ENCODE measurements at regions not wholly inside any gene's neighbourhood (a gene's known extent, or its start where the extent isn't known, plus 50 kb on each side); places are given as distances from the start of the nearest gene placed in this dataset.
A peak's percentile ranks its signal among the peaks of the same experiment; 100 is the strongest.

DNA sequence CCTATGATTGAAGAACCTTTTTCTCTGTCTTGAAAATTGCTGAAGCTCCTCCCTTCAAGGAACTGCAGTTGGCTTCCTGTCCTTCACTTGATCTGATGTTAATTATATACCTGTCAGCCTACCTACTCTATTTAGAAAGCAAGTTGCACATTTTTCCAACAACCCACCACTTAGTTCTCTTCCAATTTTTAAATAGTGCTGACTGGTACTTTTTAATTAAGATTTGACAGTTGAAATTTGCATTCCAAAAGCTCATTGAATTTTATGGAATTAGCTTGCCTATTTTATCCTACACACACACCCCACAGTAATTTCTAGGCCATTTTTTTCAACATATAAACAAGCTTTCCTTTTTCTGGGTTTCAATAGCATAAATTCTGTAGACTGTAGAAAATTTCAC lies 820.3 kb upstream of the FAT3 start:
- TF ChIP-seq, protein P1, sequence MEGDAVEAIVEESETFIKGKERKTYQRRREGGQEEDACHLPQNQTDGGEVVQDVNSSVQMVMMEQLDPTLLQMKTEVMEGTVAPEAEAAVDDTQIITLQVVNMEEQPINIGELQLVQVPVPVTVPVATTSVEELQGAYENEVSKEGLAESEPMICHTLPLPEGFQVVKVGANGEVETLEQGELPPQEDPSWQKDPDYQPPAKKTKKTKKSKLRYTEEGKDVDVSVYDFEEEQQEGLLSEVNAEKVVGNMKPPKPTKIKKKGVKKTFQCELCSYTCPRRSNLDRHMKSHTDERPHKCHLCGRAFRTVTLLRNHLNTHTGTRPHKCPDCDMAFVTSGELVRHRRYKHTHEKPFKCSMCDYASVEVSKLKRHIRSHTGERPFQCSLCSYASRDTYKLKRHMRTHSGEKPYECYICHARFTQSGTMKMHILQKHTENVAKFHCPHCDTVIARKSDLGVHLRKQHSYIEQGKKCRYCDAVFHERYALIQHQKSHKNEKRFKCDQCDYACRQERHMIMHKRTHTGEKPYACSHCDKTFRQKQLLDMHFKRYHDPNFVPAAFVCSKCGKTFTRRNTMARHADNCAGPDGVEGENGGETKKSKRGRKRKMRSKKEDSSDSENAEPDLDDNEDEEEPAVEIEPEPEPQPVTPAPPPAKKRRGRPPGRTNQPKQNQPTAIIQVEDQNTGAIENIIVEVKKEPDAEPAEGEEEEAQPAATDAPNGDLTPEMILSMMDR (IDR thresholded peaks at IDR 0.05; ENCODE audit: unreplicated experiment): no peak
- Mint-ChIP-seq H3K9me3 (peaks cover 14% of the 10 kb centered on the region), H3K27me3 (ENCODE audit: low read depth) (no peaks in the 10 kb centered on the region), H3K4me1 (peaks cover 13% of the 10 kb centered on the region), H3K4me3 (no peak overlapping the region), H3K36me3 (peaks cover 3% of the 10 kb centered on the region), H3K27ac (peak overlapping the region; percentile 2)
- no peak for DNase-seq (ENCODE audit: low spot score in 2 of 2, unreplicated experiment in 2 of 2)

DNA sequence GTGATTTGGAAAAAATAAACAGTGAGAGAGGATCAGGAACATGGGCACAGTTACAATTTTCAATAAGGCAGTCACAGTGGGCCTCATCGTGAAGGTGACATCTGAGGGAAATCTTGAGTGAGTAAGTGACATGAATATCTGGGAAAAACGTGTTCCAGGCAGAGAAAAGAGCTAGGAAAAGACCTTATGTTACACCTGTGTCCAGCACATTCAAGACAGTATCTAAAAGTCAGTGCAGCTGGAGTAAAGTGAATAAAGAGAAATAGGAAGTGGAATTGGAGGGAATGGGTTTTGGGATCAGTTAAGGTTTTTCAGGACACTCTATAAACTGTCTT lies 827.5 kb upstream of the FAT3 start:
- Mint-ChIP-seq H3K4me1 (peaks cover 26% of the 10 kb centered on the region), H3K4me3 (no peak overlapping the region), H3K36me3 (peaks cover 2% of the 10 kb centered on the region), H3K27me3 (ENCODE audit: low read depth) (no peaks in the 10 kb centered on the region), H3K9me3 (peaks cover 9% of the 10 kb centered on the region), H3K27ac (no peak overlapping the region)
- no peak for DNase-seq (ENCODE audit: low spot score in 2 of 2, unreplicated experiment in 2 of 2)
- TF ChIP-seq, protein P1 (IDR thresholded peaks at IDR 0.05; ENCODE audit: unreplicated experiment): no peak

DNA sequence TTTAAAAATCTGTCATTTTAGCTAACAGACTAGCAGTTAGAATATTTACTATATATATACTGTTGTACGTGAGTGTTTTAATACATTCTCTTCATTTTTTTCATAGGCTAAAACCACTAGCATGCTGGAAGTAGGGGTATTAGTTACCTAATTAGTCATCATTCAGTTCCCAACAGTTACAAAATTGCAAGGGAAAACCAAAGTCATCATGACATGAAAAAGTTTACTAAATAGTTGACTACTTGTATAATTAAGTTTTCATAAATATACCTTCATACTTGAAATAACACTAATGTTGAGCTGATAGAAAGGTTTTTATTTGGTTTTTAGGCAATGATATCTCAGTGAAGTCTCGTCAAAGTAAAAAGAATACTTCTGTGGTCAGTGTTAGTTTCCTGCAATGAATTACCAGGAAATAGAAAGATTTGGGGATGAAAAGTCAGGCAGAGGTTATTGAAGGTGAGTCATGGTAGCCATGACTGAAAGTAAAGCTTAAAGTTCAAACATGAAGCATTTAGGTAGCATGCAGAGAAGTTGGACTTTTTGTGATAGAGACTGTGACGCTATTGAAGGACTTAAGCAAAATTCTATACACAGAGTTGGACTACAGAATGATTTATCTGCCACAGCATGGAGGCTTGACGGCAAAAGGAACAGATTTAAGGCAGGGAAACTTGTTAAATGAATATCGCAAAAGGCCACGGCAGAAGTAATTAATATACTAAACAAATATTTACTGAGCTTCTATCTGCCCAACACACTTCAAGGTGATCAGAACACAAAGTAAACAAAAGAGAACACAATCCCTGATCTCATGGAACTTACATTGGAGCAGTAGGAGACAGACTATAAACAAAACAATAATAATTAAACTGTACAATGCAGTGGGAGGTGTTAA lies 828.1 kb upstream of the FAT3 start:
- TF ChIP-seq, protein P1 (IDR thresholded peaks at IDR 0.05; ENCODE audit: unreplicated experiment): no peak
- peaks cover 5% of the 10 kb centered on the region for H3K9me3 Mint-ChIP-seq
- H3K27me3 Mint-ChIP-seq (ENCODE audit: low read depth): no peaks in the 10 kb centered on the region
- H3K4me3 Mint-ChIP-seq: no peak overlapping the region
- no peak for DNase-seq (ENCODE audit: low spot score in 2 of 2, unreplicated experiment in 2 of 2)
- H3K27ac Mint-ChIP-seq: no peak overlapping the region
- H3K4me1 Mint-ChIP-seq: peaks cover 30% of the 10 kb centered on the region
- H3K36me3 Mint-ChIP-seq: peaks cover 2% of the 10 kb centered on the region

DNA sequence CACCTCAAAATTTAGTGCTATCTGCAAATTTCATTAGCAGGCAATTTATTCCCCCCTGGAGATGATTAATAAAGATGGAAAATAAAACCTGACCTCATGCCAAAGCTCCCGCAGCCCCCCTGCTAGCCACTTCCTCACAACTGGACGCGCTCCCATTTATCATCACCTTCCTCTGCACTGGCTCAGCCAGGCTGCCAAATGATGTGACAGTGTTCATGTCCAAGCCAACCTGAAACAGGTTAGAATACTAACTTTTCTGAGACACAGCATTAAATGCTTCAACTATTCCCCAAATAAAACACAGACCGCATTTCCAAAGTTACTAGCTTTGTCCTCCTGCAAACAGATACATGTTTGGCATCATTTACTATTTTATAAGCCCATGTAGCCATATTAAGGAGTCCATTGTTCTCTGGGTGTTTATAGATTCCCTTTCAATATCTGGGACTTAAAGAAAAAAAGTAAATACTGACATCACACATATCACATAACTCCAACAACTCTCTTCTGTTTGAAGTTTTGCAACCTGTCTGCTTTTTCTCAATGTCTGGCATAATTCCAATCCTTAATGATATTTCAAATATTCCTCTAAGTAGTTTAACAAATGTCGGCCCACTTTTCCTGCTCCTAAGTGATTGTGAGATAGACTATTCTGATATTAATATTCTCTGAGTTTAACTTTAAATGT lies 829.7 kb upstream of the FAT3 start:
- peak overlapping the region; percentile 81 for H3K27ac Mint-ChIP-seq
- H3K27me3 Mint-ChIP-seq (ENCODE audit: low read depth): no peaks in the 10 kb centered on the region
- H3K4me1 Mint-ChIP-seq: peaks cover 31% of the 10 kb centered on the region
- peak in 1 of 2 experiments; percentile 19 for DNase-seq (ENCODE audit: low spot score in 2 of 2, unreplicated experiment in 2 of 2)
- peaks cover 8% of the 10 kb centered on the region for H3K9me3 Mint-ChIP-seq
- TF ChIP-seq, protein P1 (IDR thresholded peaks at IDR 0.05; ENCODE audit: unreplicated experiment): no peak
- no peak overlapping the region for H3K4me3 Mint-ChIP-seq
- H3K36me3 Mint-ChIP-seq: peaks cover 2% of the 10 kb centered on the region

DNA sequence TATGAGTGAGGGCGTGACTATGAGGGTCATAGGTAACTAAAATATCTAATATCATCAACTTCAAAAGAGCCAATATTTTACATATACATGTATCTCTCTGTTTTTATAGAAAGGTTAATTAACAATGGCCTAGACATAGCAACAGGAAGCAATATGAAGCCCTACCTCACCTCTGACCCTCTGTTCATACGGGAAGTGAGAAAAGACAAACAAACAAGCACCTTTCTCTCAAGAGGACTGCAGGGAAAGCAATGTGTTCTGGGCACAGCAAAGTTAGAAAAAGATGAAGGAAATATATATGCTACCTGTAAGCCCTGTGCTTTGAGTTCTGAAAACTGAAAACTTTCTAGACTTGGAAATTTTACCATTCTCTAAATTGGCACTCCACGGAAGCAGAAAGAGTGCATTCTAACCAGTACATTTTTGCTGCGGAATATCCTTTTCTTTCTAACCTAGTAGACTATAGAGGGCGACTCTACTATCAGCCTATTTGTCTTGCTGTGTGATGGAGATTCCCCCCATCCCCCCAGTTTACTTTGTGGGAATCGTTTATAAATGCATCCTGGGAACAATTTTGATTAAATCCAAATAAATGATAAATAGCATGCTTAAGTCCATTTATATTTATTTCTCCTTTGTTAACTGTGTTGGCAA lies 830.4 kb upstream of the FAT3 start:
- TF ChIP-seq, protein P1 (IDR thresholded peaks at IDR 0.05; ENCODE audit: unreplicated experiment): no peak
- H3K9me3 Mint-ChIP-seq: peaks cover 11% of the 10 kb centered on the region
- no peaks in the 10 kb centered on the region for H3K27me3 Mint-ChIP-seq (ENCODE audit: low read depth)
- no peak for DNase-seq (ENCODE audit: low spot score in 2 of 2, unreplicated experiment in 2 of 2)
- no peak overlapping the region for H3K4me3 Mint-ChIP-seq
- H3K36me3 Mint-ChIP-seq: peaks cover 4% of the 10 kb centered on the region
- peaks cover 31% of the 10 kb centered on the region for H3K4me1 Mint-ChIP-seq
- peak overlapping the region; percentile 81 for H3K27ac Mint-ChIP-seq

Measured in mesothelial cell of epicardium (in vitro differentiated cells).